Effector memory CD4-positive, alpha-beta T cell (primary cell): ENCODE measurements at regions not wholly inside any gene's neighbourhood (a gene's known extent, or its start where the extent isn't known, plus 50 kb on each side); places are given as distances from the start of the nearest gene placed in this dataset.

ENCODE experiments used
- DNase-seq, 3 donors: peaks; one replicate each; pipeline ENCODE4 v3.0.0-alpha.2; 2020
- H3K27ac ChIP-seq: 2 replicates; pipeline ENCODE4 v1.7.0; 2013; ENCODE audit warnings: mild to moderate bottlenecking, low read length, moderate library complexity; ENCODE audit not compliant: insufficient read depth, poor library complexity, severe bottlenecking
- H3K27me3 ChIP-seq: replicated peaks from 2 replicates; pipeline ENCODE4 v1.7.0; 2013; ENCODE audit warnings: mild to moderate bottlenecking, low read length; ENCODE audit not compliant: insufficient read depth, control insufficient read depth, poor library complexity, severe bottlenecking
- H3K36me3 ChIP-seq: 2 replicates; pipeline ENCODE4 v1.7.0; 2013; ENCODE audit warnings: mild to moderate bottlenecking, low read length, moderate library complexity; ENCODE audit not compliant: control insufficient read depth, insufficient read depth
- H3K4me1 ChIP-seq: 2 replicates; pipeline ENCODE4 v1.7.0; 2013; ENCODE audit warnings: low read length, mild to moderate bottlenecking; ENCODE audit not compliant: control insufficient read depth, insufficient read depth, poor library complexity, severe bottlenecking
- H3K4me3 ChIP-seq: 2 replicates; pipeline ENCODE4 v1.7.0; 2013; ENCODE audit warnings: low read length, low read depth, mild to moderate bottlenecking; ENCODE audit not compliant: insufficient read depth, poor library complexity, severe bottlenecking
- H3K9me3 ChIP-seq: 2 replicates; pipeline ENCODE4 v1.7.0; 2013; ENCODE audit warnings: mild to moderate bottlenecking, low read length, moderate library complexity; ENCODE audit not compliant: control insufficient read depth

- H3K4me1 ChIP-seq: no peaks in the 10 kb centered on the region
- no peak overlapping the region for H3K27ac ChIP-seq
- H3K36me3 ChIP-seq: no peaks in the 10 kb centered on the region
- no peak overlapping the region for H3K4me3 ChIP-seq
- H3K27me3 ChIP-seq: no peaks in the 10 kb centered on the region
- DNase-seq: no peak
- H3K9me3 ChIP-seq: no peaks in the 10 kb centered on the region
Observed at GRCh38 chr10:106312087-106312486, 852.4 kb downstream of the SORCS1 start.

GRCh38 chr10:106311590-106311989, 852.9 kb downstream of the SORCS1 start:
- no peak for DNase-seq
- no peaks in the 10 kb centered on the region for H3K27me3 ChIP-seq
- H3K27ac ChIP-seq: no peak overlapping the region
- H3K36me3 ChIP-seq: no peaks in the 10 kb centered on the region
- no peaks in the 10 kb centered on the region for H3K9me3 ChIP-seq
- no peaks in the 10 kb centered on the region for H3K4me1 ChIP-seq
- H3K4me3 ChIP-seq: no peak overlapping the region

- no peak overlapping the region for H3K4me3 ChIP-seq
- no peaks in the 10 kb centered on the region for H3K4me1 ChIP-seq
- DNase-seq: no peak
- H3K27ac ChIP-seq: no peak overlapping the region
- no peaks in the 10 kb centered on the region for H3K9me3 ChIP-seq
- H3K36me3 ChIP-seq: no peaks in the 10 kb centered on the region
- no peaks in the 10 kb centered on the region for H3K27me3 ChIP-seq
Observed at GRCh38 chr10:106310596-106310995, 853.9 kb downstream of the SORCS1 start.

GRCh38 chr10:106309376-106309775, 855.1 kb downstream of the SORCS1 start:
- DNase-seq: no peak
- H3K36me3 ChIP-seq: no peaks in the 10 kb centered on the region
- no peak overlapping the region for H3K4me3 ChIP-seq
- H3K9me3 ChIP-seq: no peaks in the 10 kb centered on the region
- H3K4me1 ChIP-seq: no peaks in the 10 kb centered on the region
- H3K27me3 ChIP-seq: no peaks in the 10 kb centered on the region
- H3K27ac ChIP-seq: no peak overlapping the region

GRCh38 chr10:106308284-106308683, 856.2 kb downstream of the SORCS1 start:
- Histone ChIP-seq H3K9me3 (no peaks in the 10 kb centered on the region), H3K4me1 (no peaks in the 10 kb centered on the region), H3K36me3 (no peaks in the 10 kb centered on the region), H3K27me3 (no peaks in the 10 kb centered on the region), H3K4me3 (no peak overlapping the region), H3K27ac (no peak overlapping the region)
- DNase-seq: no peak

- no peaks in the 10 kb centered on the region for H3K9me3 ChIP-seq
- H3K4me1 ChIP-seq: no peaks in the 10 kb centered on the region
- DNase-seq: no peak
- H3K36me3 ChIP-seq: no peaks in the 10 kb centered on the region
- H3K4me3 ChIP-seq: no peak overlapping the region
- no peak overlapping the region for H3K27ac ChIP-seq
- H3K27me3 ChIP-seq: no peaks in the 10 kb centered on the region
Observed at GRCh38 chr10:106304056-106304455, 860.5 kb downstream of the SORCS1 start.

GRCh38 chr10:106302961-106303360, 861.5 kb downstream of the SORCS1 start:
- no peak for DNase-seq
- Histone ChIP-seq H3K4me1 (no peaks in the 10 kb centered on the region), H3K27me3 (no peaks in the 10 kb centered on the region), H3K4me3 (no peak overlapping the region), H3K9me3 (no peaks in the 10 kb centered on the region), H3K36me3 (no peaks in the 10 kb centered on the region), H3K27ac (no peak overlapping the region)

GRCh38 chr10:106301146-106301545, 863.4 kb downstream of the SORCS1 start:
- H3K4me3 ChIP-seq: no peak overlapping the region
- no peaks in the 10 kb centered on the region for H3K36me3 ChIP-seq
- no peak overlapping the region for H3K27ac ChIP-seq
- DNase-seq: no peak
- H3K4me1 ChIP-seq: no peaks in the 10 kb centered on the region
- no peaks in the 10 kb centered on the region for H3K9me3 ChIP-seq
- H3K27me3 ChIP-seq: no peaks in the 10 kb centered on the region

GRCh38 chr10:106296750-106297392, 867.6 kb downstream of the SORCS1 start:
- no peak overlapping the region for H3K4me3 ChIP-seq
- no peak for DNase-seq
- no peaks in the 10 kb centered on the region for H3K9me3 ChIP-seq
- H3K27me3 ChIP-seq: no peaks in the 10 kb centered on the region
- no peak overlapping the region for H3K27ac ChIP-seq
- H3K36me3 ChIP-seq: no peaks in the 10 kb centered on the region
- no peaks in the 10 kb centered on the region for H3K4me1 ChIP-seq

GRCh38 chr10:106284802-106285587, 879.5 kb downstream of the SORCS1 start:
- Histone ChIP-seq H3K4me3 (no peak overlapping the region), H3K9me3 (no peaks in the 10 kb centered on the region), H3K27ac (no peak overlapping the region), H3K4me1 (no peaks in the 10 kb centered on the region), H3K27me3 (no peaks in the 10 kb centered on the region), H3K36me3 (no peaks in the 10 kb centered on the region)
- DNase-seq: no peak
